ENCODE measurements at regions not wholly inside any gene's neighbourhood (a gene's known extent, or its start where the extent isn't known, plus 50 kb on each side); places are given as distances from the start of the nearest gene placed in this dataset.

DNA sequence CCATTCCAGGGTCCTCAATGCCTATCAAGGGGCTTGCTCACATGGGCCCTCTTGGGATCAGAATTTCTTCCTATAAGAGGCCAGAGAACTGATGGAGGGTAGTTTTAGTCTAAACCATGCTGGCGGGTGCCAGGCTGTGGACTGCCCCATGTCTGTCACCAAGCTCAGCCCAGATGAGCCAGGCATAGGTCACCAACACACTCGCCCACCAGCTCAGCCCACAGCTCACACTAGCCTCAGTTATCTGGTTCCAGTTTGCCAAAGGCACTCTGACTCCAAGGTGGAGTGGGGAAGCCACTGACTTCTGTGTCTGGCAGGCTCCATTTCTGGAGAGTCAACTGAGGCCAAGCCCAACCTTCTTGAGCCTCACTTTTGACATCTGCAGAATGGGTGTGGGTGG, 50.7 kb upstream of the INSYN1 start:
- TF ChIP-seq, protein P1, sequence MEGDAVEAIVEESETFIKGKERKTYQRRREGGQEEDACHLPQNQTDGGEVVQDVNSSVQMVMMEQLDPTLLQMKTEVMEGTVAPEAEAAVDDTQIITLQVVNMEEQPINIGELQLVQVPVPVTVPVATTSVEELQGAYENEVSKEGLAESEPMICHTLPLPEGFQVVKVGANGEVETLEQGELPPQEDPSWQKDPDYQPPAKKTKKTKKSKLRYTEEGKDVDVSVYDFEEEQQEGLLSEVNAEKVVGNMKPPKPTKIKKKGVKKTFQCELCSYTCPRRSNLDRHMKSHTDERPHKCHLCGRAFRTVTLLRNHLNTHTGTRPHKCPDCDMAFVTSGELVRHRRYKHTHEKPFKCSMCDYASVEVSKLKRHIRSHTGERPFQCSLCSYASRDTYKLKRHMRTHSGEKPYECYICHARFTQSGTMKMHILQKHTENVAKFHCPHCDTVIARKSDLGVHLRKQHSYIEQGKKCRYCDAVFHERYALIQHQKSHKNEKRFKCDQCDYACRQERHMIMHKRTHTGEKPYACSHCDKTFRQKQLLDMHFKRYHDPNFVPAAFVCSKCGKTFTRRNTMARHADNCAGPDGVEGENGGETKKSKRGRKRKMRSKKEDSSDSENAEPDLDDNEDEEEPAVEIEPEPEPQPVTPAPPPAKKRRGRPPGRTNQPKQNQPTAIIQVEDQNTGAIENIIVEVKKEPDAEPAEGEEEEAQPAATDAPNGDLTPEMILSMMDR (IDR thresholded peaks at IDR 0.05) = no peak
- no peak for TF ChIP-seq EZH2 (IDR thresholded peaks at IDR 0.05; ENCODE audit: borderline replicate concordance, insufficient read depth, low read depth, low read length, poor library complexity, severe bottlenecking)
- POLR2A ChIA-PET = no interaction called here
- Histone ChIP-seq H3K9ac (ENCODE audit: low read length) (no peak overlapping the region), H3K27ac (ENCODE audit: low read length in 2 of 2) (no peak overlapping the region), H3K9me3 (ENCODE audit: control extremely low read depth in 1 of 3, control insufficient read depth in 2 of 3, insufficient read depth in 1 of 3, low read length in 2 of 3) (no peaks in the 10 kb centered on the region), H3K36me3 (replicated peaks in 1 of 2; ENCODE audit: control extremely low read depth in 1 of 2, control insufficient read depth in 1 of 2, extremely low read depth in 1 of 2, insufficient read depth in 2 of 2, low read length in 1 of 2) (no peaks in the 10 kb centered on the region), H3K4me1 (ENCODE audit: control insufficient read depth in 2 of 2, insufficient read depth in 2 of 2, low read length in 2 of 2) (no peaks in the 10 kb centered on the region), H3K4me3 (ENCODE audit: control extremely low read depth in 1 of 5, extremely low read depth in 1 of 5, insufficient read depth in 1 of 5, low read depth in 2 of 5, low read length in 4 of 5) (no peak overlapping the region), H3K27me3 (replicated peaks in 1 of 4; ENCODE audit: control extremely low read depth in 1 of 4, control insufficient read depth in 3 of 4, insufficient read depth in 4 of 4, low read length in 3 of 4) (no peaks in the 10 kb centered on the region), H3K79me2 (ENCODE audit: control insufficient read depth, insufficient read depth, low read length) (no peaks in the 10 kb centered on the region), H4K20me1 (ENCODE audit: control insufficient read depth, insufficient read depth, low read length, poor library complexity, severe bottlenecking) (no peaks in the 10 kb centered on the region), H3K4me2 (replicated peaks; ENCODE audit: low read depth, low read length, poor library complexity, severe bottlenecking) (no peak overlapping the region), H2AFZ (ENCODE audit: insufficient read depth, low read depth, low read length, poor library complexity, severe bottlenecking) (no peak overlapping the region)
- Mint-ChIP-seq H3K4me1 (no peaks in the 10 kb centered on the region), H3K27ac (no peak overlapping the region), H3K9me3 (ENCODE audit: insufficient read depth) (no peaks in the 10 kb centered on the region), H3K27me3 (peaks cover 11% of the 10 kb centered on the region), H3K4me3 (no peak overlapping the region)
- intact Hi-C loops (cut with micrococcal nuclease) = no loop called here
- no CpG with 5 or more reads among the region's 2 CpGs for WGBS (ENCODE audit: insufficient coverage)
- ATAC-seq (ENCODE audit: low read depth) (no peak), DNase-seq (no peak)
- CTCF ChIA-PET = no interaction called here

DNA sequence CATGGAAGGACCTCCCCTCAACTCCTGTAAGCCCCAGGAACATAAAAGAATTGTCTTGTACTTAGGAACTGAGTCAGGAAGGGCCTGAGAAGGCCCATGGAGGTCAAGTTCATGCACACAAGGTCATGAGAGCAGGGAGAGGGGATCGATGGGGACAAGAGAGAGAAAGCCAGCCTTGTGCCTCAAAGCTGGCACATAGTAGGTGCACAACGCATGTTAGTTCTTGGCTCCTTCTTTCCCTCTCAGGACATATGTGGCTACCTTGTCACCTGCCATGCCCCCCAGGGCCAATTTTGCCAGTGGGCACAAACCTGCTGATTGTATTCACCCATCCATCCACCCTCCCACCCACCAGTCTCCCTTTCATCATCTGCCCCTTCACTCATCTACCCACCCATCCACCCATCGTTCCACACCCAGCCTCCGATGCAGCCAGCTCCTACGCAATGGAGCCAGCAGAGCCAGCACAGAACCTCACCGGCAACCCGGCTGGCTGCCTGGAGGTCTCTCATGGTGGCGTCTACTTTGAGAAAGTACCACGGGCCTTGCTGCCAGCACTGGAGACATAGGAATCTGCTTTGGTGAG, 52.4 kb upstream of the INSYN1 start:
- Histone ChIP-seq H3K4me2 (replicated peaks; ENCODE audit: low read depth, low read length, poor library complexity, severe bottlenecking) (no peak overlapping the region), H3K36me3 (replicated peaks in 1 of 2; ENCODE audit: control extremely low read depth in 1 of 2, control insufficient read depth in 1 of 2, extremely low read depth in 1 of 2, insufficient read depth in 2 of 2, low read length in 1 of 2) (no peaks in the 10 kb centered on the region), H3K4me3 (ENCODE audit: control extremely low read depth in 1 of 5, extremely low read depth in 1 of 5, insufficient read depth in 1 of 5, low read depth in 2 of 5, low read length in 4 of 5) (no peak overlapping the region), H3K9ac (ENCODE audit: low read length) (no peak overlapping the region), H3K27me3 (replicated peaks in 1 of 4; ENCODE audit: control extremely low read depth in 1 of 4, control insufficient read depth in 3 of 4, insufficient read depth in 4 of 4, low read length in 3 of 4) (no peaks in the 10 kb centered on the region), H3K79me2 (ENCODE audit: control insufficient read depth, insufficient read depth, low read length) (no peaks in the 10 kb centered on the region), H3K27ac (ENCODE audit: low read length in 2 of 2) (no peak overlapping the region), H3K4me1 (ENCODE audit: control insufficient read depth in 2 of 2, insufficient read depth in 2 of 2, low read length in 2 of 2) (no peaks in the 10 kb centered on the region), H2AFZ (ENCODE audit: insufficient read depth, low read depth, low read length, poor library complexity, severe bottlenecking) (no peak overlapping the region), H3K9me3 (ENCODE audit: control extremely low read depth in 1 of 3, control insufficient read depth in 2 of 3, insufficient read depth in 1 of 3, low read length in 2 of 3) (no peaks in the 10 kb centered on the region), H4K20me1 (ENCODE audit: control insufficient read depth, insufficient read depth, low read length, poor library complexity, severe bottlenecking) (no peaks in the 10 kb centered on the region)
- TF ChIP-seq EZH2 (IDR thresholded peaks at IDR 0.05; ENCODE audit: borderline replicate concordance, insufficient read depth, low read depth, low read length, poor library complexity, severe bottlenecking) = no peak
- TF ChIP-seq, protein P1 (IDR thresholded peaks at IDR 0.05) = no peak
- peaks cover 10% of the 10 kb centered on the region for H3K27me3 Mint-ChIP-seq
- ChIA-PET POLR2A (no interaction called here), CTCF (interaction anchor here (1.0 kb wide), 1 partner anchor 15 kb away, joined by 3 read pairs; no protein-coding TSS in a partner anchor)
- H3K27ac Mint-ChIP-seq = no peak overlapping the region
- 91% methylated on average over 9 of the region's 9 CpGs for WGBS (ENCODE audit: insufficient coverage)
- intact Hi-C loops (cut with micrococcal nuclease) = no loop called here
- no peak overlapping the region for H3K4me3 Mint-ChIP-seq
- ATAC-seq (ENCODE audit: low read depth) (no peak), DNase-seq (no peak)
- H3K9me3 Mint-ChIP-seq (ENCODE audit: insufficient read depth) = no peaks in the 10 kb centered on the region
- H3K4me1 Mint-ChIP-seq = no peaks in the 10 kb centered on the region

All from B cell (primary cell).